Pulmonary artery endothelial cell (primary cell): ENCODE measurements at regions not wholly inside any gene's neighbourhood (a gene's known extent, or its start where the extent isn't known, plus 50 kb on each side); places are given as distances from the start of the nearest gene placed in this dataset.
A peak's percentile ranks its signal among the peaks of the same experiment; 100 is the strongest.
"Not testable (repeated sequence)": the region's sequence is repeated elsewhere in the genome, so short reads cannot be mapped to it uniquely, and the experiment has no call there.

Source experiments
- DNase-seq: peaks from one replicate; pipeline ENCODE4 v3.0.0-alpha.2; 2011; ENCODE audit warnings: low read depth, low spot score

DNA sequence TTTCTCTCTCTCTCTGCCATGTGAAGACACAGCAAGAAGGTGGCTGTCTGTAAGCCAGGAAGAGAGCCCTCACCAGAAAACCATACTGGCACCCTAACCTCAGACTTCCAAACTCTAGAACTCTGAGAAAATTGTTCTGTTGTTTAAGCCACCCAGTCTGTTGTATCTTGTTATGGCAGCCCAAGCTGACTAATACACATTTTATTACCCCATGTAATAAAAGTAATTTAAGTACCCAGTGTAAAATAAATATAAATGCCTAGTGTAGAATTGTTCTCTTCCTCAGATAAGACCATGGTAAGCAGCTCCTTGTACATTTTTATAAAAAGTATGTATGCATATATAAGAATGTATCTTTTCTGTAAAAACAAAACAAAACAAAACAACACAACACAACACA lies 119.7 kb downstream of the DTL start:
- DNase-seq, result no peak

DNA sequence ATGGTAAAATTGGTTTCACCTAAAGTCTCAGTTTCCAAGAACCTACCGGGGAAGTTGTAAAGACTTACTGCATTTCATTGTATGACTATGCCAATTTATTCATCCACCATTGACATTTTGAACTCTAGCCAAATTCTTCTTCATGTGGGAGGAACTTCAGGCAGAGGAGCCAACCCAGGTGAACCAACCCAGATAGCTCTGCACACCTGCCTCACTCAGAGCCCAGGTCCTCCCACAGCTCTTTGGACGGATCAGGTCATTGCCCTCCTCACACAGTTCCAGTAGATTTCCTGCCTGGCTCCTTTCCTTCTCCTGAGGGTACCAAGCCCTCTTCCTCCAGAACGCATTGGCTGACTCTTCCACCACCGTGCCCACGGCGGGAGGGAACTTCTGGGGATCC lies 121.7 kb downstream of the DTL start:
- no peak for DNase-seq

DNA sequence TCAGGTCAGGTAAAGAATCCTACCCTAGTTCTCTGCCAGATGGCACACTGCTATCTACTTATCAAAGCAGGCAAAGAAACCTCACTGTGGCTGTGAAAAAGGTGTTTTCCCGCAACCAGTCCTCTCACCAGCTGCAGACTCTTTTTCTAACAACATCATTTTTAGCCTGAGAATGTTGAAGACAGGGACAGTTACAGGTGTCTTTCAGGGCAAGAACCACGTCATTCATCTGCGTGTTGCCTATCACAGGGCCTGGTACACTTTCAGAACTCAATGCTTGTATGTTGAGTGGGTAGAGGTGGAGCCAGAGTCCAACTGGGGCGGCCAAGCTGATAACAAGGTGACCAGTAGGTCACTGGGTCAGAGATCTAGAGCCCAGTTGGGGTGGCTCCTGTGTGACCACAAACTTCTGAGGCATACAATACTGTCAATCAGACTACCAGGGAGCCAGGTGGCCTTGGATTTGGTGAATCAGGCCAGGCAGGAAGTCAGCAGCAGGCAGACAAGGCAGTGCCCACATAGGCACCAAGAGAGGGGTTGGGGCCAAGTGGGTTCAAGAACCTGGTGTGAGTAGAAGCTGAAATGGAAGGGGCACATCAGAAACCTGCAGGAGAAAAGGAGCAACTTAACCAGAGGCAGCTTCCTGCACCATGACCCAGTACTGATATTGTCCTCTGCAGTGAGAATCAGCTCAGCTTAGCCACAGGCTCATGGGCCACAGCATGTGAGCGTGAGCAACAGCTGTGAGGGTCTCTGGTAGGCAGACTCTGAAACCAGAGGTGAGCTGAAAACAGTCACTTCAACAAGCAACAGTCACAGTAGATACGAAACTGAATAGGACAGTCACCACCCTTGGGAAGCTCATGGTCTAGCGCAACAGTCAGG lies 123.6 kb downstream of the DTL start:
- DNase-seq, result no peak

- DNase-seq, result no peak
Observed at GRCh38 chr1:212161231-212161781, 123.9 kb upstream of the PPP2R5A start.

- no peak for DNase-seq
Observed at GRCh38 chr1:212162635-212163034, 122.6 kb upstream of the PPP2R5A start.

DNA sequence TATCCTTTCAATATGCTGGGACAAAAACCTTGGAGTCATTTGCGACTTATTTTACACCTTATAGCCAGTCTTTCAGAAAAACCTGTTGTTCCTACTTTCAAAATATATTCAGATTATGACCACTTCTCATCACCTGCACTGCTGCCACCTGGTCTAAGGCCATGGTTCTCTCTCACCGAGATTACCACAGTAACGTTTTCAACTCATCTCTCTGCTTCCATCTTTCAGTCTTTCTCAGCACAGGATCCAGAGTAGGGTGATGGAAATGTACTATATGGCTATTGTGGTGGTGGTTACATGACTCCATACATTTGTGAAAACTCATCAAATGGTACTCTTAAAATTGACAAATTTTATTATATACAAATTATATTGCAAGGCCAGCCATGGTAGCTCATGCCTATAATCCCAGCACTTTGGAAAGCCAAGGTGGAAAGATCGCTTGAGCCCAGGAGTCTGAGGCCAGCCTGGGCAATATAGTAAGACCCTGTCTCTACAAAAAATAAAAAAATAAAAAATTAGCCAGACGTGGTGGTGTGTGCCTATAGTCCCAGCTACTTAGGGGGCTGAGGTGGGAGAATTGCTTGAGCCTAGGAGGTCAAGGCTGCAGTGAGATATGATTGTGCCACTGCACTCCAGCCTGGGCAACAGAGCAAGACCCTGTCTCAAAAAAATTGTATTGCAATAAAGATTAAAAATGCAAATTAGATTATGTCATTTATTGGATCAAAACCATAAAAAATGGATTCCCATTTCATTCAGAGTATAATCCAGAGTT lies 120.9 kb upstream of the PPP2R5A start:
- DNase-seq, result no peak

GRCh38 chr1:212166244-212166643 lies 119.0 kb upstream of the PPP2R5A start:
- peak; percentile 26 for DNase-seq

- DNase-seq, result peak; percentile 50
Observed at GRCh38 chr1:212166644-212167043, 118.6 kb upstream of the PPP2R5A start.

GRCh38 chr1:212167098-212167497 lies 118.1 kb upstream of the PPP2R5A start:
- peak; percentile 65 for DNase-seq

- DNase-seq, result no peak
Observed at GRCh38 chr1:212173567-212173966, 111.6 kb upstream of the PPP2R5A start.

DNA sequence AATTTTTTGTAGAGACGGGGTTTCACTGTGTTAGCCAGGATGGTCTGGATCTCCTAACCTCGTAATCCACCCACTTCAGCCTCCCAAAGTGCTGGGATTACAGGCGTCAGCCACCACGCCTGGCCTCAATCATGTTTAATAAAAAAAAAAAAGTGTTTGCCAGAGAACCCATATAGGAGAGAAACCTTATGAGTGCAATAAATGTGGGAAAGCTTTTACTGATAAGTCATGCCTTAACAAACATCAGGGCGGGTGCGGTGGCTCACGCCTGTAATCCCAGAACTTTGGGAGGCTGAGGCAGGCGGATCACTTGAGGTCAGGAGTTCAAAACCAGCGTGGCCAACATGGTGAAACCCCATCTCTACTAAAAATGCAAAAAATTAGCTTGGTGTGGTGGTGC lies 110.9 kb upstream of the PPP2R5A start:
- DNase-seq, result not testable (repeated sequence)

DNA sequence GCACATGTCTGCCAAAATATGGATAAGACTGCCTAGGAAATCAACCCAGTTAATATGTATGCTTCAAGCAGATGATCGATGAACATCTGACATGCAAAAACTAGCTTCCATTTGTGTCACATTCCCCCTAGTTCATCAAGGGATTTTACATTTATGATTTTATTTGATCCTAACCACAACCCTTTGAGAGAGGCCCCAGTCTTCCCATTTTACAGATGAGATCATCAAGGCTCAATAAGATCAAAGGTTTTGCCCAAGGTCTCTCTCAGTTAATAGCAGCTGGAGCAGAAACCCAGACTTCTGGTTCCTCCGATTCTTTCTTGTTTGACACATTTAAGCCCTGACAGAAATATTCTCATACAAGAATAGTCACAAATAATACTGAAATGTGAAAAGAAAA lies 107.7 kb upstream of the PPP2R5A start:
- no peak for DNase-seq

DNA sequence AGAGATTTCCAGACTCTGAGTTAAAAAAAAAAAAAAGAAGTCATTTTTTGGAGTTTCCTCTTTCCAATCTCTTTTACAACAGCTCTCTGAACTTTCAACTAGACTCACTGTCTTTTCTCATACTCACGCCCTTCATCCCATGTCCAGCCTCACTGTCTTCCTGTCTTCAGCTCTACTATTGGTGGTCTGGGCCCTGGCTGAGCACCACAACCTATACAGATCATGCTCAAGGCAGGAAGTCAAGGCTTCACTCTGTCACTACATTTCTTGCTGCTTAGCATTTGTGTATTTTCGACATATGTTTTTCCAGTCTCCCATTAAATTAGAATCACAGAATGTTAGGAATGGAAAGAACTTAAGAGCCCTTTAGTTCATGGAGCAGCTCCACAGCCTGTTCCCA lies 106.4 kb upstream of the PPP2R5A start:
- DNase-seq, result no peak

DNA sequence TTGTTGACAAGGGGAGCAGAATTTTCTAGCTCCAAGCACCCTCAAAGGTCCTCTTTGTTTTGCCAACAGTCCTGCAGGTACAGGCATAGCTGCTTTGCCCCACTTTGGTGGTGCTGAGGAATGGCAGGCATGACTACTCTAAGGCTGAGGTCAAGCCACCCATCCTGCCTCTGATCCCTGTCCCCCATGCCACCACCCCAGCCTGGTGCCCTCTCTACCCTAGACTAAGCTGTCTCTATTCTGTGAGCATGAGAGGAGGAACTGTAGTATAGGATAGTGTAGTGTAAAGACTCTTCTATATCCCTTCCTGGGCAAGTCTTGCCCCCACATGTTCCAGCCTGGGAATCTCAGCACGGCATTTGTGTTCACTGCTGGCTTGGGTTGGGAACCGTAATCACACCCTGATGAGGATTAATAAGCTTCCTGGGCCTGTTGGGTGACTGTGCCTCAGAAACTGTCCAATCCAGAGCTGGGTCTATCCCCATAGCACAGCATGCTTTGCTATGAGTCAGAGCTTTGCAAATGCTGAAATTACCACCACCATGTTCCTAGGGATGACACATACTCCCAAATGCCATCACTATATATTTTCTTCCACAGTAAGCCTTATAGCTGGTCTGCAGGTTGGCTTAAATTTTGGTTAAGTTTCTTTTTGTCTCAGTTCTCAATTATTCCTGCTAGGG lies 105.7 kb upstream of the PPP2R5A start:
- DNase-seq, result no peak

DNA sequence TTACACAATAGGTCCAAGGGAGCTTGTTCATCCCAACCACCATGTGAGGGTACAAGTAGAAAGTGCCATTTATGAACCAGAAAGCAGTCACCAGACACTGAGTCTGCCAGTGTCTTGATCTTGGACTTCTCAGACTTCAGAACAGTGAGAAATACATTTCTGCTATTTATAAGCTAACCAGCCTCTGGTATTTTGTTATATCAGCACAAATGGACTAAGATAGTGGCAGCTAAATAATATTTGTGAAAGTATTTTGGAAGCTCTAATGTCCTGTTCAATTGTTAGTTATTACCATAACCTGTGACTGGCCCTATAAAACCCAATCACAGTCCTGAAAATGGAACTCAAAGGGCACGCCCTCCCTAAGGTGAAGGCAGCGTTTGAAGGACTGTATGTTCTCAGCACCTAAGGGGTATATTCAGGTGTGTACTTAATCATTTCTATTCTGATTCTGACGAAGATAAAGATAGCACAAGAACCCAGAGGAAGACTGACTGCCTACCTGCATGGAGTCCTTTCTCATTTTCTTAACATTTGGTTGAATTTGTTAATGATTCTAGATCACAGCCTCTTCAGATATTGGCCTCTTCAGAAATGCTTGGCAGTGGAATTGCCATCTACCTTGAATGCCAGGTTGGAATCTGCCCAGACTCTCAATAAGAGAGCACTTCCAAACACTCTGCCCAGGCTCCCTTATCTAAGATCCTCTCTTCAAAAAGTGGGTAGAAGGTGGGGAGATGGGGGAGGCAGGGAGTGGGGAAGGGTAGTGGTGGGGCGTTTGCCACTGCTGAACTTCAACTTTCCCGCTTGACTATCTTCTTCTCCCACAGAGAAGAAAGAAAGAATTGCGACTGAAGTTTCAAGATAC lies 104.0 kb upstream of the PPP2R5A start:
- DNase-seq, result no peak

DNA sequence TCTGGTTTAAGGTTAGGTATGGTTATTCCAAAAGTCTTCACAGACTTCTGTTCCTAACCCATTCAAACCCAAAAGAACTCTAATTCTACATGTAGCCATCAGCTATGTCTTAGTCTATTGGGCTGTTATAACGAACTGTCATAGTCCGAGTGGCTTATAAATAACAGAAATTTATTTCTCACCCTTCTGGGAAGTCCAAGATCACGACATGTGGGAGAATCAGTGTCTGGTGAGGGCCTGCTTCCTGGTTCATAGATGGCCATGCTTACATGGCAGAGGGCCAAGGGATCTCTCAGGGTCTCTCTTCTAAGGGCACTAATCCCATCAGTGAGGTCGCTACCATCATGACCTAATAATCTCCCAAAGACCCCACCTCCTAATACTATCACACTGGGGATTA lies 103.0 kb upstream of the PPP2R5A start:
- no peak for DNase-seq

DNA sequence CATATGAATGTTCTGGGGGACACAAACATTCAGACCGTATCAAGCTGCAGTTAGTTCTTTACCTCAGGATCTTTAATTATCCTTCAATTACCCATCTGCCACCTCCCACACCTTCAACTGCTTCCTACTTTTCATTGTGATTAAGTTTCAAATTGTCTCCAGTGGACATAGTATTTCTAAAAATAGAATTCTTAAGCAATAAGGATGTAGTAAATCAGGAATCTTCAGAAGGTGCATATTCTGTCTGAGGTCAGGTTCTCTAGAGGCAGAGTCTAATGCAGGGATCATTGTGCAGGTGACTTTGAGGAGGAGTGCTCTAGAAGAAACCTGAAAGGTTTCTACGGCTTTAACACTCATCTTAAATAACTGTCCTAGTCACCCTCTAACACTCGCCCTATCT lies 102.6 kb upstream of the PPP2R5A start:
- no peak for DNase-seq

DNA sequence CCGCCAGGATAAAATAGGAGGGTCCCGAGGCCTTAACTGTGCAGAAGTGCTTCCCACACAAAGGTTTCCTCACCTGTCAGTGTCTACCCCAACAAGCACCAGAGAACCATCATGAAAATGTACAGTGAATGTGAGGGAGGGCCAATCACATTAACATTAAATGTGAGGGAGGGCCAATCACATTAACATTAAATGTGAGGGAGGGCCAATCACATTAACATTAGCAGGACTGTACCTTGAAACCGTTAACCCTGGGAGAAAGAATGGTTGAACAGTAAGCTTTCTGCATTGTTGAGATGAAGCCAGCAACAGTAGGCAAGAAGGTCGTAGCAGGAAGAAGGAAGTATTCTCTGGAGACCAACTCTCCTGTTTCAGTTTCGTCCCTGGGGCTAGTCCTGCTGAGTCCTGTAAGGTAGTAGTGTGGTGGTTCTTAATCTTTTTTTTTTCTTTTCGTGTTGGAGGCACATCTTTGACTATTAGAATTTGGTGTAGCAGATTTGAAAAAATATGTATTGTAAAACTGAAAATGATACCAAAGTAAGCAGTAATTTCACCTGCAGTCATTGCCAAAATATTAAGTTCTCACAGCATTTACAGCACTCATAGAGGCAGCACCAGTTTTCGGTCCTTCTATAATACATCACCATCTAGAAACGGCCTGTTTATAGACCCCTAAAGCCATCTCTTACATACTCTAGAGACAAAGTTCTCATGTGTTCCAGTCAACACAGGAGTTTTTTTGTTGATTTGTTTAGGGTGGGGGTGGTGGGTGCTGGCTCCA lies 98.6 kb upstream of the PPP2R5A start:
- no peak for DNase-seq

GRCh38 chr1:212188599-212189351 lies 96.4 kb upstream of the PPP2R5A start:
- DNase-seq, result no peak
